Neural progenitor cell (in vitro differentiated cells): ENCODE measurements at regions not wholly inside any gene's neighbourhood (a gene's known extent, or its start where the extent isn't known, plus 50 kb on each side); places are given as distances from the start of the nearest gene placed in this dataset.

ENCODE experiments used
- EZH2 ChIP-seq: fragments of 200-600 bp; sonication (generic); IDR thresholded peaks from 2 replicates; pipeline ENCODE4 v1.6.1; 2017; ENCODE audit warnings: antibody characterized with exemption, mild to moderate bottlenecking, moderate library complexity
- TF ChIP-seq, protein P1 (sequence below): fragments of 200-600 bp; sonication (generic); IDR thresholded peaks from 2 replicates; pipeline ENCODE4 v1.5.1; 2017; ENCODE audit warnings: antibody characterized with exemption, mild to moderate bottlenecking

DNA sequence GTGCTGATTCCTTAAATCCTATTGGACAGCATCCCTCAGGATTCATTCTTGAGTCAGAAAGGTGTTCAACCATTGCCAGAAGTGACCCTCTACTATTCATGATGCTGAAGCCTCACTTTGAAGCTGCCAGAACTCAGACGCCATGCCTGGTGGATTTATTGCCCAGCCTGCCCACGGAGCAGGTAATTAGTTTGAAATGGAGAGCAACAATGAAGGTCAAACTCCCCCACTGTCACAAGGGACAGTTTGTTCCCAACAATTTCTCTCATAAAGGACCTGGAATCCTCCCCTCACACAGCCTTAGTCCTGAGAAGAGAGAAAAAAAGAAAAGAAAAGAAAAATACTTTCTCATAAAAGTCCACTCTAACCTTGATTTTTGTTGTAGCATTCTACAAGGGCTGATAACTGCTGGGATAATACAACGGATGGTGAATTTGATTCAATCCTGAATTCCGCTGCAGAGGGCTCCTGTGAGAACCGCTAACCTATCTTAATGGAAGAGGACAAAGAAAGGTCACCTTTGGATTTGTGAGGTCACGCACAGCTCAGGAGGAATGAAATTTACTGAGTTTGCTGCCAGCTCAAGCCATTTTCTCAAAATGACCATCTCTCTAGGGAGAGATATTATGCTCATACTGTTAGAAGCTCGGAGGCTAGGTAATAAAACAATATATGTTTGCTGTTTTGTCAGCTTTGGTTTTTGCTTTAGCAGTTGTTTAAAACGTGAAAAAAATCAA lies 161.6 kb upstream of the SYN3 start:
- TF ChIP-seq EZH2: no peak
- TF ChIP-seq, protein P1, sequence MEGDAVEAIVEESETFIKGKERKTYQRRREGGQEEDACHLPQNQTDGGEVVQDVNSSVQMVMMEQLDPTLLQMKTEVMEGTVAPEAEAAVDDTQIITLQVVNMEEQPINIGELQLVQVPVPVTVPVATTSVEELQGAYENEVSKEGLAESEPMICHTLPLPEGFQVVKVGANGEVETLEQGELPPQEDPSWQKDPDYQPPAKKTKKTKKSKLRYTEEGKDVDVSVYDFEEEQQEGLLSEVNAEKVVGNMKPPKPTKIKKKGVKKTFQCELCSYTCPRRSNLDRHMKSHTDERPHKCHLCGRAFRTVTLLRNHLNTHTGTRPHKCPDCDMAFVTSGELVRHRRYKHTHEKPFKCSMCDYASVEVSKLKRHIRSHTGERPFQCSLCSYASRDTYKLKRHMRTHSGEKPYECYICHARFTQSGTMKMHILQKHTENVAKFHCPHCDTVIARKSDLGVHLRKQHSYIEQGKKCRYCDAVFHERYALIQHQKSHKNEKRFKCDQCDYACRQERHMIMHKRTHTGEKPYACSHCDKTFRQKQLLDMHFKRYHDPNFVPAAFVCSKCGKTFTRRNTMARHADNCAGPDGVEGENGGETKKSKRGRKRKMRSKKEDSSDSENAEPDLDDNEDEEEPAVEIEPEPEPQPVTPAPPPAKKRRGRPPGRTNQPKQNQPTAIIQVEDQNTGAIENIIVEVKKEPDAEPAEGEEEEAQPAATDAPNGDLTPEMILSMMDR: no peak
